SH-SY5Y (cell line): ENCODE measurements at regions not wholly inside any gene's neighbourhood (a gene's known extent, or its start where the extent isn't known, plus 50 kb on each side); places are given as distances from the start of the nearest gene placed in this dataset.

ENCODE experiments used
- GATA2 ChIP-seq: IDR thresholded peaks from 2 replicates; pipeline ENCODE4 v1.6.1; 2011; ENCODE audit warnings: mild to moderate bottlenecking, low read depth, low read length
- GATA3 ChIP-seq: IDR thresholded peaks from 2 replicates; pipeline ENCODE4 v1.6.1; 2011; ENCODE audit warnings: low read depth, mild to moderate bottlenecking, low read length, moderate library complexity

- TF ChIP-seq GATA3 (no peak), GATA2 (no peak)
Measured at GRCh38 chr15:92711457-92711831, 55.9 kb upstream of the FAM174B start.
